DND-41 (cell line): ENCODE measurements at regions not wholly inside any gene's neighbourhood (a gene's known extent, or its start where the extent isn't known, plus 50 kb on each side); places are given as distances from the start of the nearest gene placed in this dataset.

Source experiments
- ATAC-seq: fragments of 200-7000 bp; cut with Tn5 transposase; 3 replicates; pipeline ENCODE4 v1.9.1; 2021; ENCODE audit warnings: low read depth; ENCODE audit not compliant: insufficient read depth
- DNase-seq: peaks from one replicate; pipeline ENCODE4 v3.0.0-alpha.2; 2020
- H2AFZ ChIP-seq: 2 replicates; pipeline ENCODE4 v1.6.0; 2012; ENCODE audit warnings: low read depth, low read length
- H3K27ac ChIP-seq: 2 replicates; pipeline ENCODE4 v1.5.1; 2012; ENCODE audit warnings: low read length, inconsistent platforms
- H3K27me3 ChIP-seq: fragments of 200-600 bp; sonication (generic); 2 replicates; pipeline ENCODE4 v1.6.0; 2012; ENCODE audit warnings: low read length, mild to moderate bottlenecking, inconsistent platforms; ENCODE audit not compliant: insufficient read depth, poor library complexity
- H3K36me3 ChIP-seq: 2 replicates; pipeline ENCODE4 v1.5.1; 2012; ENCODE audit warnings: low read length, inconsistent platforms; ENCODE audit not compliant: insufficient read depth
- H3K4me1 ChIP-seq: 2 replicates; pipeline ENCODE4 v1.5.1; 2012; ENCODE audit warnings: mild to moderate bottlenecking, low read length; ENCODE audit not compliant: insufficient read depth
- H3K4me2 ChIP-seq: 2 replicates; pipeline ENCODE4 v1.6.0; 2012; ENCODE audit warnings: mild to moderate bottlenecking, moderate library complexity, low read length, inconsistent platforms; ENCODE audit not compliant: insufficient read depth
- H3K4me3 ChIP-seq, 2 experiments: fragments of 200-600 bp in 1 of 2; shearing (Covaris generic) in 1 of 2; 2 replicates each; pipeline ENCODE4 v1.5.1; 2012 to 2016; ENCODE audit warnings: inconsistent platforms in 2 of 2, low read length in 2 of 2, mild to moderate bottlenecking in 2 of 2, low read depth in 1 of 2, moderate library complexity in 1 of 2
- H3K79me2 ChIP-seq: 2 replicates; pipeline ENCODE4 v1.6.0; 2012; ENCODE audit warnings: low read length, inconsistent platforms; ENCODE audit not compliant: insufficient read depth
- H3K9ac ChIP-seq: 2 replicates; pipeline ENCODE4 v1.6.0; 2012; ENCODE audit warnings: low read depth, mild to moderate bottlenecking, inconsistent platforms, low read length, moderate library complexity
- H3K9me3 ChIP-seq: 2 replicates; pipeline ENCODE4 v1.5.1; 2012; ENCODE audit warnings: low read length, moderate library complexity, mild to moderate bottlenecking, inconsistent platforms; ENCODE audit not compliant: insufficient read depth, severe bottlenecking
- H4K20me1 ChIP-seq: 2 replicates; pipeline ENCODE4 v1.6.0; 2012; ENCODE audit warnings: low read length; ENCODE audit not compliant: insufficient read depth
- EZH2 ChIP-seq: IDR thresholded peaks from 3 replicates; pipeline ENCODE4 v1.6.1; 2012; ENCODE audit warnings: borderline replicate concordance, low read depth, mild to moderate bottlenecking, moderate library complexity, low read length, inconsistent platforms; ENCODE audit not compliant: severe bottlenecking
- TF ChIP-seq, protein P1 (sequence below): IDR thresholded peaks from 2 replicates; pipeline ENCODE4 v1.5.1; 2012; ENCODE audit warnings: borderline replicate concordance, low read length, moderate library complexity, mild to moderate bottlenecking; ENCODE audit not compliant: poor library complexity, severe bottlenecking; ENCODE audit errors: extremely low read depth

DNA sequence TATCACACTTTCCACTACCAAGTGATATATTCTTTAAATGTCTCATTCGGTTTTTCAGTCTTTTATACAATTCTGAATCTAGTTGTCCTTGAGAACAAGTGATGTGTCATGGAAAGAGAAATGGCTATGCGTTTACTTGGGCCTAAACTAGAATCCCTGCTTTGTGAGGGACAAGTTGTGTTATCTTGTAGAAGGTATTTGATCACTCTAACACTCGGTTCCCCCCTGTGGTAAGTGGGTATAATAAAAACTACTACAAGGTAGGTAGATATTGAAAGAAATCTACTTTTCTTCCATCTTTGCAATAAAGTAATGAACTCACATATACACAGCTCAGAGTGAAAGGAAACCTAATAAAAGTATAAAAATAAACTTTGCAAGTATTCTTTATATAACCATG is 108.9 kb downstream of the MANEA start:
- H3K27ac ChIP-seq: no peak overlapping the region
- no peak for DNase-seq

DNA sequence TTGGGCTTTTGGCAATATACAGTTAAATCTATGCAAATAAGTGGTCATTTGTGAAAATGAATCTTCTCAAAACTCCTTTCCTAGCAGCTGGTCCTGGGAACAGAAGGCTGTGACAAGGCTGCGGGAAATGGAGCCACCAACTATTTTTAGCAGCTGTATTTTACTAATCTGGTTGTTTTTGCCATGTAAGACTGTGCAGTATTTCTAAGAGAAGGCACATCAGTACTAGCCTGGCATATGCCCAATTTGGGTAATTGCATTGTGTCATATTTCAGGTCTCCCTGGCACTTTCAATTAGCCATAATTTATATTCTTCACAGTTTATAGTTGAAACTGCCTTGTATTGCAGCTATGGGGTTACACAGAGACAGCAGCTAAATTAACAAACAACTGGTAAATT is 109.6 kb downstream of the MANEA start:
- no peak overlapping the region for H2AFZ ChIP-seq
- DNase-seq: no peak
- H3K4me3 ChIP-seq: no peak overlapping the region
- H3K9me3 ChIP-seq: no peaks in the 10 kb centered on the region
- H3K4me1 ChIP-seq: no peaks in the 10 kb centered on the region; the same call in 1 of the 2 replicates
- no peak overlapping the region for H3K9ac ChIP-seq
- no peaks in the 10 kb centered on the region for H3K79me2 ChIP-seq
- H3K4me2 ChIP-seq: no peak overlapping the region
- no peaks in the 10 kb centered on the region for H4K20me1 ChIP-seq
- no peaks in the 10 kb centered on the region for H3K27me3 ChIP-seq
- ATAC-seq: no peak
- H3K27ac ChIP-seq: no peak overlapping the region
- TF ChIP-seq, protein P1, sequence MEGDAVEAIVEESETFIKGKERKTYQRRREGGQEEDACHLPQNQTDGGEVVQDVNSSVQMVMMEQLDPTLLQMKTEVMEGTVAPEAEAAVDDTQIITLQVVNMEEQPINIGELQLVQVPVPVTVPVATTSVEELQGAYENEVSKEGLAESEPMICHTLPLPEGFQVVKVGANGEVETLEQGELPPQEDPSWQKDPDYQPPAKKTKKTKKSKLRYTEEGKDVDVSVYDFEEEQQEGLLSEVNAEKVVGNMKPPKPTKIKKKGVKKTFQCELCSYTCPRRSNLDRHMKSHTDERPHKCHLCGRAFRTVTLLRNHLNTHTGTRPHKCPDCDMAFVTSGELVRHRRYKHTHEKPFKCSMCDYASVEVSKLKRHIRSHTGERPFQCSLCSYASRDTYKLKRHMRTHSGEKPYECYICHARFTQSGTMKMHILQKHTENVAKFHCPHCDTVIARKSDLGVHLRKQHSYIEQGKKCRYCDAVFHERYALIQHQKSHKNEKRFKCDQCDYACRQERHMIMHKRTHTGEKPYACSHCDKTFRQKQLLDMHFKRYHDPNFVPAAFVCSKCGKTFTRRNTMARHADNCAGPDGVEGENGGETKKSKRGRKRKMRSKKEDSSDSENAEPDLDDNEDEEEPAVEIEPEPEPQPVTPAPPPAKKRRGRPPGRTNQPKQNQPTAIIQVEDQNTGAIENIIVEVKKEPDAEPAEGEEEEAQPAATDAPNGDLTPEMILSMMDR: no peak
- TF ChIP-seq EZH2: no peak
- H3K36me3 ChIP-seq: no peaks in the 10 kb centered on the region

More for the DNA sequence above, 108.9 kb downstream of the MANEA start:
- H3K4me2 ChIP-seq: no peak overlapping the region
- H4K20me1 ChIP-seq: no peaks in the 10 kb centered on the region
- H3K9me3 ChIP-seq: no peaks in the 10 kb centered on the region
- H3K79me2 ChIP-seq: no peaks in the 10 kb centered on the region
- H3K27me3 ChIP-seq: no peaks in the 10 kb centered on the region
- H3K4me3 ChIP-seq: no peak overlapping the region
- H3K36me3 ChIP-seq: no peaks in the 10 kb centered on the region
- ATAC-seq: no peak
- no peak for TF ChIP-seq EZH2
- TF ChIP-seq, protein P1: no peak
- H3K9ac ChIP-seq: no peak overlapping the region
- no peak overlapping the region for H2AFZ ChIP-seq
- no peaks in the 10 kb centered on the region; the same call in 1 of the 2 replicates for H3K4me1 ChIP-seq

DNA sequence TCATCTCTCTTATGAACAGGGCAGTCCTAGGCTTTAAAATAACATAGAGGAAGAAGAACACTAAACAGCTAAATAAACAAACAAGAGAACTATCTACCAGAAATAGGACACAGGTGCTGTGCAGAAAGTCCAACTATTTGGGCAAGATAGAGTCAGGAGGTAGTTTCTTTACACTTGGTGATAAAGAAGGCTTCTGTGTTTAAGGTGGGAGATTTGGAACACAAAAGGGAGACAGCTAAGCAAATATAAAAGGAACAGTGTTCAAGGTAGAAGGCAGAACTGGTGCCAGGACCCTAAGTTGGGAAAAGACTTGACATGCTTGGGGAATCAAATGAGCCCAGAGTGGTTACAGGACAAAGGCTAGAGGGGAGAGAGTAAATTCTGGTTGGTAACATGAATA is 110.5 kb downstream of the MANEA start:
- no peaks in the 10 kb centered on the region for H3K9me3 ChIP-seq
- DNase-seq (no peak), ATAC-seq (no peak)
- H3K79me2 ChIP-seq: no peaks in the 10 kb centered on the region
- no peaks in the 10 kb centered on the region for H3K27me3 ChIP-seq
- no peak for TF ChIP-seq EZH2
- TF ChIP-seq, protein P1: no peak
- H4K20me1 ChIP-seq: no peaks in the 10 kb centered on the region
- H3K4me3 ChIP-seq: no peak overlapping the region
- no peaks in the 10 kb centered on the region; the same call in 1 of the 2 replicates for H3K4me1 ChIP-seq
- H2AFZ ChIP-seq: no peak overlapping the region
- H3K4me2 ChIP-seq: no peak overlapping the region
- no peaks in the 10 kb centered on the region for H3K36me3 ChIP-seq
- no peak overlapping the region for H3K9ac ChIP-seq
- H3K27ac ChIP-seq: no peak overlapping the region

GRCh38 chr6:95690328-95690727 is 113.0 kb downstream of the MANEA start:
- Histone ChIP-seq H3K36me3 (no peaks in the 10 kb centered on the region), H3K9me3 (no peaks in the 10 kb centered on the region), H3K9ac (no peak overlapping the region), H3K4me1 (no peaks in the 10 kb centered on the region; the same call in 1 of the 2 replicates), H3K79me2 (no peaks in the 10 kb centered on the region), H2AFZ (peak overlapping the region; percentile 30; the same call in 1 of the 2 replicates), H3K27me3 (no peaks in the 10 kb centered on the region), H3K4me3 (no peak overlapping the region; a peak in 1 of 4 replicates), H4K20me1 (no peaks in the 10 kb centered on the region), H3K27ac (no peak overlapping the region), H3K4me2 (peak overlapping the region; percentile 19; the same call in 1 of the 2 replicates)
- DNase-seq (no peak), ATAC-seq (peak; percentile 82)
- TF ChIP-seq, protein P1: no peak
- TF ChIP-seq EZH2: no peak
